AG10803 (cell line): ENCODE measurements at regions not wholly inside any gene's neighbourhood (a gene's known extent, or its start where the extent isn't known, plus 50 kb on each side); places are given as distances from the start of the nearest gene placed in this dataset.

ENCODE experiments used
- DNase-seq: peaks from one replicate; pipeline ENCODE4 v3.0.0; 2010; ENCODE audit warnings: low read depth
- H3K4me3 ChIP-seq: 2 replicates; pipeline ENCODE4 v1.5.1; 2011; ENCODE audit warnings: mild to moderate bottlenecking, low read length, control low read depth
- TF ChIP-seq, protein P1 (sequence below): conservative IDR thresholded peaks from 2 replicates; pipeline ENCODE4 v1.5.1; 2011; ENCODE audit warnings: mild to moderate bottlenecking, low read length, control low read depth, inconsistent platforms

DNA sequence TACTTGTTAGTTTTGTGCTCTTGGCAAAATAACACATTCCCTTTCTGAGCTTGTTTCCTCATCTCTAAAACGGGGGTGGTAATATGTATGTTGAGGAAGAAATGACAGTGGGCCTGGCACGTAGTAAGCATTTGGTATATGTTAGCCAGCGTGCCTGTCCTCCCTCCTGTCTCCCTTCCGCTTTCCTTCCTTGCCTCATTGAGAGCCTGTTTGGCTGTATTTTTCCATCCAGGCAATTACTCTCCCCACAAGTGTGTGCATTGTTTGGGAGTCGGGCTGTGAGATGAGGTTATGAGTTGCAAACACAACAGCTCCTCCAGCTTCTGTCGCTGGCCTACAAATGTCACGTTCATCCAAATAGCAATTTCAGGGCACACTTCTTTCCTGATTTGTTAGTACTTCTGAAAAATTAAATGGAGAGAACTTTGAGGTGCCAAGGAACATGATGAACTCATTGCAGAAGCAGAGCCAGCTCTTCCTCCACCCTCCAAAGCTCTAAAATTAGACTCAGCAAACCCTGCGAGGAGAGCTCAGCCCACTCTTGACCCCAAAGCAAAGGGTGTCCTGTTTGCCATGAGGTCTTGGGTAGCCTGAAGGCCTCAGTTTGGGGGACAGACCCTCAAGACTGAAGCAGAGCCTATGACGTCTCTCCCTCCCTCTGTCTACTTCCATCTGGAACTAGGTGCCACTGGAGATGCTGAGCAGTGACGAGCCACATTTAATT, 50.7 kb upstream of the TOX2 start:
- no peak overlapping the region for H3K4me3 ChIP-seq
- no peak for DNase-seq
- TF ChIP-seq, protein P1, sequence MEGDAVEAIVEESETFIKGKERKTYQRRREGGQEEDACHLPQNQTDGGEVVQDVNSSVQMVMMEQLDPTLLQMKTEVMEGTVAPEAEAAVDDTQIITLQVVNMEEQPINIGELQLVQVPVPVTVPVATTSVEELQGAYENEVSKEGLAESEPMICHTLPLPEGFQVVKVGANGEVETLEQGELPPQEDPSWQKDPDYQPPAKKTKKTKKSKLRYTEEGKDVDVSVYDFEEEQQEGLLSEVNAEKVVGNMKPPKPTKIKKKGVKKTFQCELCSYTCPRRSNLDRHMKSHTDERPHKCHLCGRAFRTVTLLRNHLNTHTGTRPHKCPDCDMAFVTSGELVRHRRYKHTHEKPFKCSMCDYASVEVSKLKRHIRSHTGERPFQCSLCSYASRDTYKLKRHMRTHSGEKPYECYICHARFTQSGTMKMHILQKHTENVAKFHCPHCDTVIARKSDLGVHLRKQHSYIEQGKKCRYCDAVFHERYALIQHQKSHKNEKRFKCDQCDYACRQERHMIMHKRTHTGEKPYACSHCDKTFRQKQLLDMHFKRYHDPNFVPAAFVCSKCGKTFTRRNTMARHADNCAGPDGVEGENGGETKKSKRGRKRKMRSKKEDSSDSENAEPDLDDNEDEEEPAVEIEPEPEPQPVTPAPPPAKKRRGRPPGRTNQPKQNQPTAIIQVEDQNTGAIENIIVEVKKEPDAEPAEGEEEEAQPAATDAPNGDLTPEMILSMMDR: no peak

DNA sequence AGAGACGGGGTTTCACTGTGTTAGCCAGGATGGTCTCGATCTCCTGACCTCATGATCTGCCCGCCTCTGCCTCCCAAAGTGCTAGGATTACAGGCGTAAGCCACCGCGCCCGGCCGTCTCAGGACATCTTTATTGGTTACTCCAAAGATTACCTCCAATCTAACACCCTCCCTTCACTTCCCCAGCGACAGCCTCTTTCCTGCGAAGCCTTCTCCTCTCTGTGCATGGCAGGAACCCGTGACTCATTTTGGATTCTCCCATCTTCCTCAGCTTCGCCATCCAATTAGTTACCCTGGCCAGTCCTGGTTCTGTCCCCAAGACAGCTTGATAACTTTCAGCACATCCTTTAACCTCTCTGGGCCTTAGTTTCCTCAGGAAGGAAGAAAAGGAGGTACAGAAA, 51.3 kb upstream of the TOX2 start:
- TF ChIP-seq, protein P1: no peak
- no peak for DNase-seq
- H3K4me3 ChIP-seq: no peak overlapping the region

DNA sequence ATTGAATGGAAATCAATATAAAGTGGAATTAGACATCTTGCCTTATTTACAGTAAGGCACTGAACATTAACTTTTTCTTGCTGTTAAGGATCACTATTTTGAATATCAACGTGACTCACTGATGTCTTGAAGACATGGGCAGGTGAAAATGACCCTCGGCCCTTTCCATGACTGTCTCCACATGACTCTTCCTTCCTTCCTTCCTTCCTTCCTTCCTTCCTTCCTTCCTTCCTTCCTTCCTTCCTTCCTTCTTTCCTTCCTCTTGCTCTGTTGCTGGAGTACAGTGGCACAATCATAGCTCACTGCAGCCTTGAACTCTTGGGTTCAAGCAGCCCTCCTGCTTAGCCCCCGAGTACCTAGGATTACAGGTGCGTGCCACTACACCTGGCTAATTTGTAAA, 52.2 kb upstream of the TOX2 start:
- H3K4me3 ChIP-seq: no peak overlapping the region
- TF ChIP-seq, protein P1: no peak
- DNase-seq: no peak

DNA sequence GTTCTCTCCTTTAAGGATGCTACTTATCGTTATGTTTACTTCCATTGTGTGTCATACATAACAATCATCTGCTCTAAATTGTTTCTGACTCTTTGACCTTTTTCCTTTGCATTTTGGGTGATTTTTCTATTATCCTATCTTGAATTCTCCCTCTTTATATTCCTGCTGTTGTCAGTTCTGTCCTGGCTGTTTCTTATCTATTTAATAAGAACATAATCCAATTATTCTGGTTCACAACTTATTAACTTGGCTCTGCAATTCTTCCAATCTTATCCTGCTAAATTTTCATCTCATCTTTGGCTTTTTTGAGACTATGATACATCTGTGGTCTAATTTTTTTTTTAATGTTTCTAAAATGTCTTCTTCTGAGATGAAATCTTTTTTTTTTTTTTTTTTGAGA, 54.7 kb upstream of the TOX2 start:
- DNase-seq: no peak
- TF ChIP-seq, protein P1: no peak

DNA sequence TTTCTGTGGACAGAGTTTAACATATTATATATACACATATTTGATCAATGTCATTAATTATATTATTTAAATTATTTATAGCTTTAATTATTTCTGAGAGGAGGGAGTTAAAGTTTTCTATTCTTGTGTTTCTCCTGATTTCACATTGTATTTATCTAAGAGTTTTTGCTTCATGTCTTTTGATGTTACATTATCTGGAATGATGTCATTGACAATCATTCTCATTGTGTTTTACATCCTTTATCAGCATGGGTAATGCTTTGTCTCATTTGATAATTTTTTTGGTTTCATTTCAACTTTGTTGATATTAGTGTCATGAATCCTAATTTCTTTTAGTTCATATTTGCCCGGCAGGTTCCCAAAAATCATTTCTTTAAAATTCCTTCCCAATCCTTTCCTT, 56.7 kb upstream of the TOX2 start:
- DNase-seq: no peak
- no peak overlapping the region for H3K4me3 ChIP-seq
- TF ChIP-seq, protein P1: no peak

More for the DNA sequence above, 54.7 kb upstream of the TOX2 start:
- H3K4me3 ChIP-seq: no peak overlapping the region

DNA sequence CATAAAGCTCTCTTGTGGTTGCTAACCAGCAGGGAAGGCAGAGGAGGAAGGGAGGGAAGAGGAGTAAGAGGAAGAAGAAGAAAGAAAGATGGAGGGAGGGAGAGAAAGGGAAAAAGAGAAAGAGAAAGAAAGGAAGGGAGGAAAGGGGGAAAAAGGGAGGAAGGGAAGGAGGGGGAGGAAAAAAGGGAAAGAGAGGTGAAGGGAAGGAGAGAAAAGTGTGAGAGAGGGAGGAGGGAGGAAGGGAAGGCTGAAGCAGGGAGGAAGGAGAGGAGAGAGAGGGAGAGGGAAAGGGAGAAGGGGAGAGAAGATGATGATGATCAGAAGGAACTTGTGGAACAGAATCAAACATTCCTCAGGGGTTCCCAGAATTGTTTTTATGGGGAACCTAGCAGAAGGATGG, 57.5 kb upstream of the TOX2 start:
- TF ChIP-seq, protein P1: no peak
- no peak for DNase-seq
- H3K4me3 ChIP-seq: no peak overlapping the region

DNA sequence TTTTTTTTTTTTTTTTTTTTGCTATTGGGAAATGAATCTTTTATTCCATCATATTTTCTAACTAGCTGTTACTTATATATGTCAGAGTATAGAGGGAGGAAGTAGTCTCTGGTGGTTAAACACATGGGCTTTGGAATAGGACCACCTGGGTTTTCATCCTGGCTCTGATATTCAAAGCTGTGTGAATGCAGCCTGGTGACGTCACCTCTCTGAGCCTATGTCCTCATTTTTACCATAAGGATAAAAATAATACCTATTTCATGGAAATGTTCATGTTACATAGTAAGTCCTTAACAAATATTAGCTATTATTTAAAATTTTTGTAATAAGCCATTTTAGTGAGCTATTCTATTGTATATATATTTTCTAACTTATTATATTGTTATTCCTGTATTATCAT, 58.8 kb upstream of the TOX2 start:
- TF ChIP-seq, protein P1: no peak
- DNase-seq: no peak

More for the DNA sequence above, 58.8 kb upstream of the TOX2 start:
- no peak overlapping the region for H3K4me3 ChIP-seq
